ENCODE measurements at regions not wholly inside any gene's neighbourhood (a gene's known extent, or its start where the extent isn't known, plus 50 kb on each side); places are given as distances from the start of the nearest gene placed in this dataset.

GRCh38 chr4:15148199-15148598, 145.9 kb downstream of the CPEB2 start:
- no peak for TF ChIP-seq CTCF (IDR thresholded peaks at IDR 0.05; ENCODE audit: low read length)
- no peak for TF ChIP-seq EZH2 (optimal IDR thresholded peaks at IDR 0.05; ENCODE audit: low read depth, low read length)
- TF ChIP-seq EZH2phosphoT487 (IDR thresholded peaks at IDR 0.05; ENCODE audit: low read length): no peak
